Stimulated activated CD4-positive, alpha-beta T cell treated with anti-CD3 and anti-CD28 coated beads, Interleukin-4, amount 100 ng/mL, for 48 hours (primary cell): ENCODE measurements at regions not wholly inside any gene's neighbourhood (a gene's known extent, or its start where the extent isn't known, plus 50 kb on each side); places are given as distances from the start of the nearest gene placed in this dataset.
"Not testable (repeated sequence)": the region's sequence is repeated elsewhere in the genome, so short reads cannot be mapped to it uniquely, and the experiment has no call there.

Experiments
- DNase-seq, 2 donors: peaks; one replicate each; pipeline ENCODE4 v3.0.0-alpha.2; 2020; ENCODE audit warnings: low read depth in 2 of 2

DNA sequence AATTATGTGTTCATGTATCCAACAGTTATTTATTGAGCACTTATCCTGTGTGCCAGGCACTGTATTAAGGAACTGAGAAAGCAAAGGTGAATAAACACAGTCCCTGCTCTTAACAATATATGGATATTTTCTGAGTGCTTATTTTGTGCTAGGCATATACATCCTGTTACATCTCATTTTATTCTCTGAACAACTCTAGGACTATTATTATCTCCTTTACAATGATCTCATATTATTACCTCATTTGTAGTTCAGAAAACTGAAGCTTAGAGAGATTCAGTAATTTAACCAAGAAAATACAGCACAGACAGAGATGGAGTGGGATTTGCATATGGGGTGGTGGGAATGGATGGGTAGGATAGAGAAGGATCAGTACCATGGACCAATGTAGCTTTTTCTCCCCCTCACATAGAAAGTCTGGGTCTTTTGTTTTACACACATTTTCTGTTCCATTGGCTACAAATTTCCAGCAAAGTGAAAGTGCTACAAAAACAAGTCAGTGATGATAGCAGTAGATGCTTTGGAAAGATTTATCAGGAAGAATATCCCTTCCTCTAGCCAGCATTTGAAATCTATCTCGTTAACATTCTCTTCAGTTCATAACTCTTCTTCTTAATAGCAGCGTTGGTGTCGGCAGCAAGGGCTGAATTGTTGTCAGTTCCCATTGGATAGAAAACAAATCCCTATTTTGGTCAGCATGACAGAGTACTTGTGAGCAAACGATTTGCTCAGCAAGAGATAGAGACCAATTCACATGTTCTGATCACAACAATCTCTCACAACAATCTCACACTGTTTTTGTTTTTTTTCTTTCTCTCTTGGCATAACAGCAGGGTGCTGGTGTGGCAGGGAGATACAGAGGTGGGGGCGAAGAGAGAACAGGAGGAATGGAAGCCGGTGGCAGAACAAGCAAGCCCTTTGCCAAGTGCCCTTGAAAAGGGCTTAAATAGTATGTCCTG, 102.2 kb upstream of the KCTD1 start:
- no peak for DNase-seq

DNA sequence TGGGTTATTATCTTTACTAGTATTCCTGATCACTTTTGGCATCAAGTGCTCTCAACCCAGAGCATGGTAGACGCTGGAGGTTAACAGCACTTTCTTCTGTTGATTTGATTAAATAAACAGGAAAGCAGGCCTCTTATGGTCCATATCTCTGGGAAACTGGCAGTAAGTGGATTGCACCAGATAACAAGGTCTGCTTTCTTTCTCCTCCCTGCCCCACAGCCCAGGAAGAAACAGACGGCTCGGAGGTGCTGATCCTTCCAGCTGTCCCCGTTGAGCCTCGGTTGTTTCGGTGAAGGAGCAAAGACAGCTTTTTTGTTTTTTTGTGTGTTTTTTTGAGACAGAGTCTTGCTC, 100.8 kb upstream of the KCTD1 start:
- DNase-seq = no peak

DNA sequence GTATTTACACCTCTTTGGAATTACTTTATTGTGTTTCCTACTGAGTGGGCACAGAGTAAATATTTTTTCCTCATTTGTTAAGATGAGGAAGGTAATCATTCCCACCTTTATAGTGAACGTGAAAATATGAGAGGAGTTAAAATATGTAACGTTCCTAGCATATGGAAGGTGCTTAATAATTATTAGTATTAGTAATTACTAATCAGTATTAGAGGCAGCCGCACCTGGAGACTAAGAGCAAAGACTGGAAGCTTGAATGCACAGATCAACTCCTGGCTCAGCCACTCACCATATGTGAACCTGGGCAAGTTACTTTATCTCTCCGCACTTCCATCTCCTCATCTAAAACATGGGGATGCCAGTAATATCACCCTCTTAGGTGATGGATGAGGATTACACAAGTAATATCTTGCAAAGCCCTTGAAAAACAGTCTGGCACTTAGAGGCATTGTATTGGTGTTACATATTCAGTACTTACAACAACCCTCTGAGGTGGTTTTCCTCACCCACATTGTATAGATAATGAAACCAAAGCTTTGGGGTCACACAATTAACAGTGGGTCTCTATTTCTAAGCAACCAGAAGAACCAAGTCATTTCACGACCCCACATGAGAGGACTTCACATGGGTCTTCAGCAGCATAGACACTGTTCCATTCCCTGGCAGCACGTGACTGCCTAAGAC, 100.3 kb upstream of the KCTD1 start:
- no peak for DNase-seq

DNA sequence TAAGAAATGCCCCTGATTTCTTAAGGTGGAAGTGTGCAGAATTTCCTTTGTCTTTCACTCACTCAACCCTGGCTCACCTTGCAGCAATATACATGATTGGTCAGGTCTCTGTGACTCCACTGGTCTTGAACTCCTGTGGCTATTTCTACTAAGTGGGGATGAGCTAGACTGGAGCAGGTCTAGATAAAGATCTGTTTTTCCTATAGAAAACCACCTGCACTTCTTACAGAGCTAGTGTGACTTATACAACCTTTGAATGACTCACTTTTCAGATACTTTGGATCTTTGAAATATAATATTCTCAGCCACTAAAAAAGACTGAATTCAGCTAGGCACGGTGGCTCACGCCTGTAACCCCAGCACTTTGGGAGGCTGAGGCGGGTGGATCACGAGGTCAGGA, 98.5 kb upstream of the KCTD1 start:
- DNase-seq = no peak

DNA sequence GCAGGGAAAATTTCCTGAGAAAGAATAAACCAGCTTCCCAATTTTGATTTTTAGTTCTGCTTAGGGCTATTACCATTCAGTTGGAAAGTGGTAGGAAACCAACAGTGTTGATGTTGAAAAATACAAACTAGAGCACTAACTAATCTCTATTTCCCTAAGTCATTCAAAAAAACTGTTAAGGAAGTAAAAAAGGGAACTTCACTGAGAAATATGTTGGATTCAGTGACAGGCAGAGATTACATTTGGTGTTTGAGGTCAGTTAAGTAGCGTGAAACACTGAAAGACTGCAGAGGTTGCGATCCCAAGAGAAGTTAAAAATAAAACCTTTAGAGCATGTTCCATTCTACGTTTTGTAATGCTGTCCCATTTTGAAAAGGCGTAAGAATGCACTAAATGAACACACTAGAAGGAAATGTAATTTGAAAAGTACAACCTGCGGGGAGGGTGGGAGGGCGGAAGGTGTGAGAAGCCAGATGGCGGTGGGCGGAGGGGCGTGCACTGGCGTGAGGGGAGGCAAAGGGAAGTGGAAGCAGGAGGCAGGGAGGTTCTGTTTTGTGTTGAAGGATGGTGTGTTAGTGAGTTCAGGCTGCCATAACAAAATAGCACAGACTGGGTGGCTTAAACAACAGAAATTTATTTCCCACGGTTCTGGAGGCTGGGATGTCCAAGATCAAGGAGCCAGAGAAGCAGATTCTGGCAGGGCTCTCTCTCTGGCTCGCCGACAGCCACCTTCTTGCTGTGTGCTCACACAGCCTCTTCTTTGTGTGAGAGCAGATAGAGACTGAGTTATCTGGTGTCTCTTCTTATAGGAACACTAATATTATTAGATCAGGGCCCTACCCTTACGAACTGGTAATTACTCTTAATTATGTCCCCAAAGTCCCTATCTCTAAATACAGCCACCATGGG, 94.3 kb upstream of the KCTD1 start:
- DNase-seq = no peak

DNA sequence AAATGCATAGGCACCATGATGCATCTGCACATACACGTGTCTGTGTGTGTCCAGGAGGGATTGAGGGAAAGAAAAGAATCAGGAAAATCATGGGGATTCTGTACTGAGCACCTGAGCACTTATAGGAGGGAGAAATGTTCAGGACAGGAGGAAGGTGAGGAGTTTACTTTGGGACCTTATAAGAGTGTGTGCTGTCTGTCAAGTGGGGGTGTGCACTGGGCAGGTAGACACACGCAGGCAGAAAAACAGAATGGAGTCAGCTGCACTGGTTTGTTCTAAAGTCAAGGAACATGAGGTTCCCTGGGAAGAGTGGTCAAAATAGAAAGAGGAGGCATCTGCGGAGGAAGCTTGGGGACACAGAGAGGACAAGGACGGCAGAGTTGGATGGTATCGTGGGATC, 92.2 kb upstream of the KCTD1 start:
- no peak for DNase-seq

DNA sequence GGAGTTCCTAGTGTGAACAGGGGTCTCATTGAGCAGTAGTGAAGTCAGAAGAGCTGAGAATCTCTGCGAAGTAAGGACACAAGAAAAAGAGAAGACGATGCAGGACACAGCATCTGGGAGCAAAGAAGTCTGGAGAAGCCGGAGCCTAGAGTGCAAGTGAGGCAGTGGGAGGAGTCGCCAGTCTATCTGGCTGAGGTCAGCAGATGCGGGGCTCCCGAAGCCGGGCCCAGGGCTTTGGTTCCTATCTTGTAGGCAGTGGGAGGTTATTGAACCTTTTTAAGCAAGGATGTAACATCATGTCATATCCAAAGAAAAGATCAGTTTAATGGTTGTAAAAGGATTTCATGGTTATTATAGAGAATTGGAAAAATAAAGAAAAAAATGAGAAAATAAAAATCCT, 90.8 kb upstream of the KCTD1 start:
- no peak for DNase-seq

DNA sequence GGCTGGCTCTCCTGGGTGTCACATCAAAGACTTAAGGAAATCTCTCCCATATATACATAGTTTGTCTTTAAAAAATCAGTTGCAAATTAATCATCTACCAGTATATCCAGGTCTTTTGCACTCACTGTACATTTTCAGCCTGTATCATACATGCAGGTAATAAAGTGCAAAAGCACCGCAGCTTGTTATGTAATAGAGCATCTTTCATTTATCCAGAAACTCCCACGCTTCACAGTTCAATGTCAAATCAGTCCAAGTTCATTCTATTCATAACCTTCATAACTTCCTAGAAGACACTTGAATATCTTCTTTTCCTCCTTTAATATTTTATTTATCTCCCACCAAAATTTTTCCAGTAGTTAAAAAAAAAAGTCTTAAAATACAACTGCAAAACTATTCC, 89.6 kb upstream of the KCTD1 start:
- no peak for DNase-seq

DNA sequence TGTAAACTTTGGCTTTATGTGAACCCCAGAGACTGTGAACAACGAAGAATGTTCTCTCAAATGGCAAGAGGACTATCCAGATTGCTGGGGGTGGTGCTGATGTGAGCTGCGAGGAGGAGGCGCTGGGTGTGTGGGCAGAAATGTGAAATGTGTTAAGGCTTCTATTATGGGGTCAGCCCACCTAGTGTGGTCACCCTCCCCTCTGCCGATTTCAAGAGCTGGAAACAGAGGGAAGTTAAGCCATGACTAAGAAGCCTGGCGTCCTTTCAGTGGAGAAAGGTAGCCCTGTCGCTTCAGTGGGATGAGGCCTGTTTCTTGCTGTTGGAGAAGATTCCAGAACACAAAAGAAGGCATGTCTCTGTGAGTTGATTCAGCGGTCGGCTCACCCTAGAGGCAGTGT, 89.0 kb upstream of the KCTD1 start:
- DNase-seq = no peak

DNA sequence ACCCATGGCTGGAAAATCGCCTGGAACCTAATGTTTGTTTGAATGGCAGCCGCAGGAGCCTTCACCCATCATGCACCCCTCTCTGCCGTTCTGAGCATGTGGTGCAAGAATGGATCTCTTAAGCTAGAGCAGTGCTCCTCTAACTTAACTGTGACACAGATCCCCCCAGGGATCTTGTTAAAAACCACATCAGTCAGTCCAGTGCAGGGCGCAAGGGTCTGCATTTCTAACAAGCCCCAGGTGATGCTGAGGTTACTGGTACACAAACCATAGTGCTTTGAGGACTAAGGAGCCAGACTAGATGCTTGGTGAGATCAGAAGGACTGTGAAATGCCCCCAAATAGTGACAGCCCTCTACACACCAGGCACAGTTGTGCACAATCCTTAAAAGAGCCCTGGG, 87.1 kb upstream of the KCTD1 start:
- DNase-seq = no peak

DNA sequence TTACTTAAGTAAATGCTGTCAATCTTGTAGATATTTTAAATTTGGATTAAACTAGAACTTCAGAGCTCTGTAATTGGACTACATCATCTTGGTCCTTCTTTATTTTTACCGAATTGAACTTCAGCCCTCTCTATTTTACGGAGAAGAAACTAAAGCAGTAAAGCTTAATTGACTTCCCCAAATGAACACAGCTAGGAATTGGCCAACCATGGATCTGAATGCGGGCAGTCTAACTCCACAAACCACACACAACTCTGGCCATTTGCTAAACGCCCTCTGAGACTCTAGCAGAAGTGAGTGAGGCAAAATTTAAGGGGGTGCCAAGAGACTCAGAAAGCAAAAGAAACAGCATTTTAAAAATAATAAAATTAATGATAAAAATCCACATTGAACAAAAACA, 86.3 kb upstream of the KCTD1 start:
- no peak for DNase-seq

DNA sequence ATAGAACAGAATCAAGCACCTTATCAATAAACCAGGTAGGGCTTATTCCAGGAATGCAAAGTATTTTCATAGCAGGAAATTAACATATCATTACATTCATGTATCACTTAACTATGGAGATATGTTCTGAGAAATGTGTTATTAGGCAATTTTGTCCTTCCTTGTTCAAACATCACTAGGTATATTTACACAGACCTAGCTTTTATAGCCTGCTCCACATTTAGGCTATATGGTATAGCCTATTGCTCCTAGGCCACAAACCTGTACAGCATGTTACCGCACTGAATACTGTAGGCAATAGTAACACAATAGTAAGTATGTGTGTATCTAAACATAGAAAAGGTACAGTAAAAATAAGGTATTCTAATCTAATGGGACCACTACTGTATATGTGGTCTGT, 82.8 kb upstream of the KCTD1 start:
- no peak for DNase-seq

DNA sequence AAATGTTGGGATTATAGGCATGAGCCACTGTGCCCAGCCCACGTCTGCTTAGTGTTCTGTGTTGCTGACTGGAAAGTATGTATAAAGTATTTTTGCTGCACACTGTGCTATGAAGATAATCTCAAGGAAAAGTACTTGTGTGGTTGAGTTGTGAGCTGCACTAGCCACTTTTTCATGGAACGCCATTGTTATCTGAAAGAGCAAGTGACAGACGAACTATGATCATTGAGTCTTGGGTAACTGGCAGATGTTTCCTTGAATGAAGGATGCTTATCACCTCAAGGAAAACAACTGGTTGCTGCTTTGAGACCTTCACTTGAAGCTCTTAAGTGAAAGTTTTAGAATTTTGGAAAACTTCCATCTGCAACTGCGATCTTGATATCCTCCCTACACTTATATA, 82.2 kb upstream of the KCTD1 start:
- no peak for DNase-seq

DNA sequence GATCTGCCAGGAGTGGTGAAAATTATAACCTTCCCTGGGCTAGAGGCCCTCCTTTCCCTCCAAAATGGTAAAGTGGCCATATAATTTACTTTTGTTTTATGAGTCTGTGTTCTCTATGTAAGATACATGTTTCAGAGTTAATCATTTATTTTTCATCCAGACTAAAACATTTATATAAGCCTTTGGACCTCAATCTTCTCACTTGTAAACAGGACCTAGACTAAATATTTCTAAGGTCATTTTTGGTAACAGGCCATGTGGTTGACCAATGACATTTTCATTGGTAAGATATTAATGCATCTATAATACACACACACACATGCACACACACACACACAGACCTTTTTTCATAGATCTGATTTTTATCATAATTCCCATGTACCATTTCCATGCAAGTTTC, 79.7 kb upstream of the KCTD1 start:
- DNase-seq = no peak

DNA sequence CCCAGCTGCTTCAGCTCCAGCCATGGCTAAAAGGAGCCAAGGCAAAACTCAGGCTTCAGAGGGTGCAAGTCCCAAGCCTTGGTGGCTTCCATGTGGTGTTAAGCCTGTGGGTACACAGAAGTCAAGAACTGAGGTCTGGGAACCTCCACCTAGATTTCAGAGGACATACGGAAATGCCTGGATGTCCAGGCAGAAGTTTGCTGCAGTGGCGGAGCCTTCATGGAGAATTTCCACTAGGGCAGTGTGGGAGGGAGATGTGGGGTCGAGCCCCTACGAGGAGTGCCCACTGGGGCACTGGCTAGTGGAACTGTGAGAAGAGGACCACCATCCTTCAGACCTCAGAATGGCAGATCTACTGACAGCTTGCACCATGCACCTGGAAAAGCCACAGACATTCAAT, 76.1 kb upstream of the KCTD1 start:
- no peak for DNase-seq

DNA sequence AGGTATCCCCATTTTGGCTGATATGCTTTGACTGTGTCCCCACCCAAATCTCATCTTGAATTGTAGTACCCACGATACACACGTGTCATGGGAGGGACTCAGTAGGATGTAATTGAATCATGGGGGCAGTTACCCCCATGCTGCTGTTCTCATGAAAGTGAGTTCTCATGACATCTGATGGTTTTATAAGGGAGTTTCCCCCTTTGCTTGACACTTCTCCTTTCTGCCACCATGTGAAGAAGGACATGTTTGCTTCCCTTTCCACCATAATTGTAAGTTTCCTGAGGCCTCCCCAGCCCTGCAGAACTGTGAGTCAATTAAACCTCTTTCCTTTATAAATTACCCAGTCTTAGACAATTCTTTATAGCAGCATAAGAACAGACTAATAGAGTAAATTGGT, 75.0 kb upstream of the KCTD1 start:
- not testable (repeated sequence) for DNase-seq

DNA sequence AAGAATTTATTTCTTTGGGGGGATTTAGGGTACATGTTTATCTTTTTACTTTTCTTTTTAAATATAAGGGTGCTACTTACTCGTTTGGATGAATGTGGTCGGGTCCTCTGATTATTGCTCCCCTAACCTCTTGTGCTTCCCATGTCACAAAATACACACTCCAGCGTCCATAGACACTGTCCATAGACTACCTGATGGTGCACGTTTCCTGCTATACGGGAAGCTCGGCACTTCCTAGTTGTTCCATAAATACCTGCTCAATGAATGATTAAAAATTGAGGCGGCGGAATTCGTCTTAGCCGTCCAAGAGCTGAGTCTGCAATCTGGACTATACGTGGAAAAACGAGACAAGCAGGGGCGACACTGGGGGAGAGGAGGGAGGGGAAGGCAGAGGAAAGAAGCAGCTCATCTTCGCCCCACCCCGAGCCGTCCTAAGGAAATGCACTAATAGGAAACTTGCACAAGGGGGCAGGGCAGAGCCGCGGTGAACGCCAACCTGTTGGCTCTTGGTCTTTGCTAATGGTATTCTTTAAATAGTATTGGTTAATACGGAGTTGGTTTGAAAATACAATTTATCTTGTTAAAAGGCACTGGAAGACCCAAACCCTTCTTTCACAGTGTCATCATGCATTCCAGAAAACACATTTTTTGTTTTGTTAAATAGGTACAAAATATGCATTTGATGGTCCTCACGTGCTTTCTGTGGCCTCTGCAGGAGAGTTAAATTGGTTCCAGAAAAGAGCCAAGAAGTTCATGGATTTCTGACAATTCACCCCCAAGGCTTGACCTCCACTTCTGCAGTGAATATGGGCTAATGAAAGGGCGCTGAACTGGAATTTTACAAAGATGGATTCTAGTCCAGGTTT, 73.0 kb upstream of the KCTD1 start:
- peak; percentile 8 to 30 for DNase-seq

DNA sequence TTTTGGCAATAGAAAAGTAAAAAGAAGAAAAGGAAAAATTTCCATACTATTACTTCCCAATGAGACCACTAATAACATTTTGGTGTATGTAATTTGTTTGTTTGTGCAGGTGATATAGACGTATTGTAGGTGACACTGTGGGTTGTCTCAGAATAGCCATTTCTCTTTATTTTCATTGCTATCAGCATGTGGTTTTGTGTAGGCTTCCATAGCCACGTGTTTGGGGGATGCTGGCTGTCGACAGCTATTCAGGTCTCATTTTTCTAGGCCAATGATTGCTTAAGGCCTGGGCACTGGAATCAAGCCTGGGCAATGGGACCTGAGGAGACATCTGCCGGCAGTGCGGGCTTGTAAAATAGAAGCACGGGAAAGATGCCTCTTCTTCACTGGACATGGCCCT, 71.0 kb upstream of the KCTD1 start:
- no peak for DNase-seq

DNA sequence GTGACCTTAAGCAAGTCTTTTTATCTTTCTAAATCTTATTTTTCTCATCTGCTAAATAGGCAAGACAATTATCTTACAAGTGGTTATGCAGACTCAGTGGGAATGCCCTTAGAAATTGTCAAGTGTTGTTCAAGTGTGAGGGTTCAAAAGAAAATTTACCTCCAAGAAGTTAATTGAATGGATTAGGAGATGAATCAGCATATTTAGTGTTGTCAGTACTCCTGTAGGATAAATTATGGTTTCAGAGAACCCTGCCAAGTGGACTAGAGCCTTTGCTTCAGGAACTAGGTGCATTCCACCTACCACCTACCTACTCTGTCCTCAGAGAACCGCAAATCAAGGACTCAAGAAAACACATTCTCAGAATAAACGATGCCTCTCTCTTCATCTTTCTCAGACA, 69.8 kb upstream of the KCTD1 start:
- no peak for DNase-seq

DNA sequence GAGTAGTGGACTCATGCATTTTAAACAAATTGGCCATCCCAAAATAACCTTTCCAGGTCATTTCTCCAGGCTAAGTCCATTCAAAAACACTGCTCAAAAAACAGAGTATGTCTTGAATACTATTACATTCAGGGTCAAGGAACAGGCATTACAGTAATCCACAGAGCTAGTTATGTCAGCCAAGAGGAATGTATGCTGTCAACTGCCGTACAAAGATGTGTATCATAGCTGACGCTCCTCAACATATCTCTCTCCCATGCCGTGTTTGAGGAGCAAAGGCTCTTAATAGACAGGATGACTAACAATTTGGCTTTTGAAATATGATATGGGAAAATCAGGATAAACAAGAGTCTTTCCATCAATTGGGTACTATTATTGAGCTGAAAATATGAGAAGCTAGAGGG, 68.8 kb upstream of the KCTD1 start:
- no peak for DNase-seq

DNA sequence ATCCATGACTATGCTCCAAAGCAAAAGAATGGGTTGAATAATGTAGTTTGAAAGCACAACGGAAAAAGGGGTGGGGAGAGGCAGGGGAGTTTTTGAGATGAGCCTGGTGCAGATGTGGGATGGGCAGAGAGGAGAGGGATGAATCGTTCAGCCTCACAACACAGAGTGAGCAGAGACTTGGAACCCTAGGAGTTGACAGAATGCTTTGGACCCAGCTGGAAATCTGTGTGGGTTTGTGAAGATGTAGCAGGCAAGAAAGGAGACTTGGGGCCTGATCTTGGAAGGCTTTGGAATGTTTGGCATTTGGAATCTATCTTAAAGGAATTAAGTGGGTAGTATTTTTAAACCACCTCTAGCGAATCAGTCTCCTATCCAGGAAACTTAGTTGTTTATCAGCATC, 66.0 kb upstream of the KCTD1 start:
- DNase-seq = no peak
